Neural cell (in vitro differentiated cells): ENCODE measurements at regions not wholly inside any gene's neighbourhood (a gene's known extent, or its start where the extent isn't known, plus 50 kb on each side); places are given as distances from the start of the nearest gene placed in this dataset.

Experiments used
- H2AFZ ChIP-seq: fragments of 200-600, 300-800 bp; sonication (generic), shearing (Covaris generic); 2 replicates; pipeline ENCODE4 v1.6.0; 2014; ENCODE audit warnings: low read depth, mild to moderate bottlenecking, antibody characterized with exemption, low read length, moderate library complexity
- H3F3A ChIP-seq: fragments of 200-600 bp; shearing (Covaris generic); 2 replicates; pipeline ENCODE4 v1.6.1; 2016; ENCODE audit warnings: mild to moderate bottlenecking, moderate library complexity, mixed read lengths, antibody characterized with exemption, low read length; ENCODE audit not compliant: insufficient read depth, poor library complexity, severe bottlenecking
- H3K27ac ChIP-seq: fragments of 200-600, 300-800 bp; sonication (generic), shearing (Covaris generic); 2 replicates; pipeline ENCODE4 v1.5.1; 2014; ENCODE audit warnings: mild to moderate bottlenecking, low read length, moderate library complexity
- H3K27me3 ChIP-seq: fragments of 300-800, 200-600 bp; sonication (generic), shearing (Covaris generic); 2 replicates; pipeline ENCODE4 v1.6.0; 2014; ENCODE audit warnings: mild to moderate bottlenecking, low read depth, low read length, moderate library complexity; ENCODE audit not compliant: insufficient read depth
- H3K36me3 ChIP-seq: fragments of 300-800, 200-600 bp; sonication (generic), shearing (Covaris generic); 2 replicates; pipeline ENCODE4 v1.5.1; 2014; ENCODE audit warnings: mild to moderate bottlenecking, antibody characterized with exemption, low read length, moderate library complexity; ENCODE audit not compliant: insufficient read depth
- H3K4me2 ChIP-seq: fragments of 300-800, 200-600 bp; sonication (generic), shearing (Covaris generic); 2 replicates; pipeline ENCODE4 v1.6.0; 2014; ENCODE audit warnings: mild to moderate bottlenecking, low read length
- H3K4me3 ChIP-seq: fragments of 300-800, 200-600 bp; sonication (generic), shearing (Covaris generic); 2 replicates; pipeline ENCODE4 v1.5.1; 2014; ENCODE audit warnings: mild to moderate bottlenecking, low read length, moderate library complexity
- H3K79me2 ChIP-seq: fragments of 200-600 bp; shearing (Covaris generic); replicated peaks from 2 replicates; pipeline ENCODE4 v1.6.0; 2014; ENCODE audit warnings: mild to moderate bottlenecking, low read length, moderate library complexity; ENCODE audit not compliant: insufficient read depth
- H3K9ac ChIP-seq: fragments of 300-800, 200-600 bp; sonication (generic), shearing (Covaris generic); 2 replicates; pipeline ENCODE4 v1.6.1; 2016; ENCODE audit warnings: mild to moderate bottlenecking, low read length, mixed read lengths
- H3K9me2 ChIP-seq: fragments of 200-600 bp; shearing (Covaris generic); 2 replicates; pipeline ENCODE4 v1.6.1; 2016; ENCODE audit warnings: mild to moderate bottlenecking, low read length, mixed read lengths; ENCODE audit not compliant: insufficient read depth
- H3K9me3 ChIP-seq: fragments of 200-600, 300-800 bp; sonication (generic), shearing (Covaris generic); 2 replicates; pipeline ENCODE4 v1.6.1; 2016; ENCODE audit warnings: mild to moderate bottlenecking, mixed run types, low read length, moderate library complexity, mixed read lengths
- H4K20me1 ChIP-seq: fragments of 200-600 bp; shearing (Covaris generic); 2 replicates; pipeline ENCODE4 v1.6.1; 2016; ENCODE audit warnings: mild to moderate bottlenecking, mixed run types; ENCODE audit not compliant: insufficient read depth
- CTCF ChIP-seq: fragments of 450-650 bp; IDR thresholded peaks from 2 replicates; pipeline ENCODE4 v1.5.1; 2014; ENCODE audit warnings: antibody characterized with exemption, mild to moderate bottlenecking, moderate library complexity; ENCODE audit not compliant: poor library complexity, severe bottlenecking
- EP300 ChIP-seq: fragments of 450-650 bp; conservative IDR thresholded peaks from 2 replicates; pipeline ENCODE4 v1.6.1; 2014; ENCODE audit warnings: antibody characterized with exemption, mild to moderate bottlenecking, moderate library complexity; ENCODE audit not compliant: poor library complexity, severe bottlenecking
- EZH2 ChIP-seq: fragments of 200-600, 300-800 bp; shearing (Covaris generic), sonication (generic); IDR thresholded peaks from 2 replicates; pipeline ENCODE4 v1.6.1; 2014; ENCODE audit warnings: antibody characterized with exemption, low read length, borderline replicate concordance, mild to moderate bottlenecking; ENCODE audit not compliant: insufficient read depth, poor library complexity, severe bottlenecking
- MXI1 ChIP-seq: fragments of 450-650 bp; conservative IDR thresholded peaks from 2 replicates; pipeline ENCODE4 v1.6.1; 2014; ENCODE audit warnings: antibody characterized with exemption, mild to moderate bottlenecking; ENCODE audit not compliant: poor library complexity, severe bottlenecking
- POLR2AphosphoS5 ChIP-seq: IDR thresholded peaks from 2 replicates; pipeline ENCODE4 v1.6.1; 2012
- RAD21 ChIP-seq: fragments of 450-650 bp; conservative IDR thresholded peaks from 2 replicates; pipeline ENCODE4 v1.6.1; 2014; ENCODE audit warnings: antibody characterized with exemption, mild to moderate bottlenecking, moderate library complexity
- REST ChIP-seq: IDR thresholded peaks from 2 replicates; pipeline ENCODE4 v1.6.1; 2012; ENCODE audit warnings: borderline replicate concordance
- SMC3 ChIP-seq: fragments of 450-650 bp; conservative IDR thresholded peaks from 2 replicates; pipeline ENCODE4 v1.6.1; 2014; ENCODE audit warnings: antibody characterized with exemption, mild to moderate bottlenecking, moderate library complexity; ENCODE audit not compliant: poor library complexity
- TAF1 ChIP-seq: IDR thresholded peaks from 2 replicates; pipeline ENCODE4 v1.6.1; 2012; ENCODE audit warnings: low read depth

- Histone ChIP-seq H3K36me3 (no peaks in the 10 kb centered on the region), H3K27ac (no peak overlapping the region), H3K4me2 (no peak overlapping the region), H3K9me3 (no peaks in the 10 kb centered on the region), H3K9me2 (no peaks in the 10 kb centered on the region), H3K4me3 (no peak overlapping the region), H4K20me1 (no peaks in the 10 kb centered on the region), H3K79me2 (no peaks in the 10 kb centered on the region), H3K9ac (no peak overlapping the region), H3F3A (no peaks in the 10 kb centered on the region), H2AFZ (no peak overlapping the region), H3K27me3 (no peaks in the 10 kb centered on the region)
- TF ChIP-seq MXI1, result no peak
These were observed 683.4 kb downstream of the TBC1D22A start for GRCh38 chr22:47445716-47446290.

GRCh38 chr22:47445212-47445611 lies 682.8 kb downstream of the TBC1D22A start:
- H3F3A ChIP-seq, result no peaks in the 10 kb centered on the region
- no peaks in the 10 kb centered on the region for H3K9me2 ChIP-seq
- H2AFZ ChIP-seq, result no peak overlapping the region
- no peak overlapping the region for H3K4me3 ChIP-seq
- no peaks in the 10 kb centered on the region for H4K20me1 ChIP-seq
- H3K27me3 ChIP-seq, result no peaks in the 10 kb centered on the region
- H3K79me2 ChIP-seq, result no peaks in the 10 kb centered on the region
- H3K9ac ChIP-seq, result no peak overlapping the region
- H3K36me3 ChIP-seq, result no peaks in the 10 kb centered on the region
- H3K4me2 ChIP-seq, result no peak overlapping the region
- peaks cover 3% of the 10 kb centered on the region for H3K9me3 ChIP-seq
- no peak for TF ChIP-seq EP300
- no peak for TF ChIP-seq TAF1
- TF ChIP-seq RAD21, result no peak
- no peak for TF ChIP-seq MXI1
- no peak for TF ChIP-seq REST
- TF ChIP-seq POLR2AphosphoS5, result no peak
- no peak for TF ChIP-seq SMC3
- no peak overlapping the region for H3K27ac ChIP-seq

- Histone ChIP-seq H3K9ac (no peak overlapping the region), H3K36me3 (no peaks in the 10 kb centered on the region), H3F3A (no peaks in the 10 kb centered on the region), H2AFZ (no peak overlapping the region), H3K4me3 (no peak overlapping the region), H3K79me2 (no peaks in the 10 kb centered on the region), H3K27ac (no peak overlapping the region), H3K27me3 (no peaks in the 10 kb centered on the region), H4K20me1 (no peaks in the 10 kb centered on the region), H3K9me3 (peaks cover 3% of the 10 kb centered on the region), H3K9me2 (no peaks in the 10 kb centered on the region), H3K4me2 (no peak overlapping the region)
- TF ChIP-seq EP300 (no peak), SMC3 (no peak), MXI1 (no peak), TAF1 (no peak), CTCF (no peak), RAD21 (no peak), REST (no peak), EZH2 (no peak), POLR2AphosphoS5 (no peak)
These were observed 682.3 kb downstream of the TBC1D22A start for GRCh38 chr22:47444746-47445065.
